ENCODE measurements at regions not wholly inside any gene's neighbourhood (a gene's known extent, or its start where the extent isn't known, plus 50 kb on each side); places are given as distances from the start of the nearest gene placed in this dataset.
A peak's percentile ranks its signal among the peaks of the same experiment; 100 is the strongest.

GRCh38 chr2:10520154-10520553 is 72.0 kb upstream of the ODC1 start:
- Histone ChIP-seq H2AK5ac (ENCODE audit: insufficient read length, low read length) (no peak overlapping the region), H4K5ac (ENCODE audit: insufficient read length, low read depth, low read length) (no peak overlapping the region), H4K91ac (ENCODE audit: insufficient read length, low read depth, low read length) (no peak overlapping the region), H3K23ac (ENCODE audit: insufficient read length, low read depth, low read length) (no peak overlapping the region), H2BK20ac (ENCODE audit: low read depth, low read length, poor library complexity, severe bottlenecking) (no peak overlapping the region), H3K27ac (ENCODE audit: insufficient read length, low read depth, low read length) (no peak overlapping the region), H3K18ac (ENCODE audit: insufficient read length, low read depth, low read length) (no peak overlapping the region), H2BK12ac (ENCODE audit: insufficient read length, low read depth, low read length) (no peak overlapping the region), H2BK15ac (ENCODE audit: low read depth, low read length) (no peak overlapping the region), H3K4me2 (ENCODE audit: insufficient read depth, insufficient read length, low read length) (no peak overlapping the region), H3K9me3 (ENCODE audit: control insufficient read depth, low read depth, low read length) (peaks cover 6% of the 10 kb centered on the region), H3K4me1 (ENCODE audit: insufficient read depth, low read length) (no peaks in the 10 kb centered on the region), H3K79me1 (ENCODE audit: insufficient read depth, low read depth, low read length, poor library complexity, severe bottlenecking) (no peaks in the 10 kb centered on the region), H4K8ac (replicated peaks; ENCODE audit: insufficient read length, low read depth, low read length) (no peak overlapping the region), H2AFZ (ENCODE audit: low read length) (no peak overlapping the region), H2BK5ac (ENCODE audit: insufficient read length, low read length) (no peak overlapping the region), H3K14ac (ENCODE audit: insufficient read depth, low read length) (no peak overlapping the region), H3T11ph (ENCODE audit: low read length) (no peak overlapping the region), H2BK120ac (ENCODE audit: low read depth, low read length, poor library complexity, severe bottlenecking) (no peak overlapping the region), H3K4ac (ENCODE audit: low read depth, low read length) (no peak overlapping the region), H3K56ac (ENCODE audit: insufficient read length, low read depth, low read length) (no peak overlapping the region), H3K23me2 (ENCODE audit: insufficient read length, low read depth, low read length, poor library complexity, severe bottlenecking) (peaks cover 3% of the 10 kb centered on the region), H3K9ac (ENCODE audit: extremely low read depth, insufficient read length, low read length) (no peak overlapping the region), H4K20me1 (ENCODE audit: control insufficient read depth, insufficient read depth, insufficient read length) (no peaks in the 10 kb centered on the region), H3K27me3 (ENCODE audit: insufficient read depth, low read length) (no peaks in the 10 kb centered on the region), H3K79me2 (ENCODE audit: insufficient read depth, low read length) (no peaks in the 10 kb centered on the region)
- Mint-ChIP-seq H3K36me3 (ENCODE audit: insufficient read depth in 1 of 3, low read depth in 3 of 3) (peaks cover 2 to 18% (median 10%) of the 10 kb centered on the region in 3 experiments), H3K9me3 (peaks cover 17 to 19% of the 10 kb centered on the region in 2 experiments), H3K4me1 (peaks cover 2 to 16% of the 10 kb centered on the region in 2 experiments), H3K27ac (peak overlapping the region in 1 of 3 experiments; percentile 94; a peak in 1 of 7 replicates), H3K27me3 (ENCODE audit: low read depth) (peaks cover 2% of the 10 kb centered on the region), H3K4me3 (no peak overlapping the region)
- TF ChIP-seq CTCF (conservative IDR thresholded peaks at IDR 0.05), result peak; percentile 71
- DNase-seq, result peak; percentile 78
- no CpG with 5 or more reads among the region's 9 CpGs for WGBS (ENCODE audit: extremely low coverage, insufficient read length, low lambda C conversion rate)
